Keratinocyte (primary cell): ENCODE measurements at regions not wholly inside any gene's neighbourhood (a gene's known extent, or its start where the extent isn't known, plus 50 kb on each side); places are given as distances from the start of the nearest gene placed in this dataset.

Experiments used
- DNase-seq: peaks from one replicate; pipeline ENCODE4 v3.0.0-alpha.2; 2011; ENCODE audit warnings: low read depth, missing footprints, low spot score
- FAIRE-seq: peaks from 2 replicates; lab custom pipeline; 2011; peaks lifted over from hg19 to GRCh38; lab: Jason Lieb, UNC
- H2AFZ ChIP-seq: 2 replicates; pipeline ENCODE4 v1.6.0; 2012; ENCODE audit warnings: low read length, control low read depth, inconsistent platforms; ENCODE audit not compliant: control insufficient read depth
- H3K27ac ChIP-seq: 2 replicates; pipeline ENCODE4 v1.5.1; 2011; ENCODE audit warnings: low read length; ENCODE audit not compliant: control insufficient read depth, insufficient read depth
- H3K27me3 ChIP-seq: 3 replicates; pipeline ENCODE4 v1.6.0; 2011; ENCODE audit warnings: low read length; ENCODE audit not compliant: control insufficient read depth, insufficient read depth; ENCODE audit errors: extremely low read depth
- H3K36me3 ChIP-seq, 2 experiments: 2 replicates in 1 of 2; 3 replicates in 1 of 2; pipeline ENCODE4 v1.5.1; 2011; ENCODE audit warnings: low read length in 2 of 2, mild to moderate bottlenecking in 1 of 2; ENCODE audit not compliant: control insufficient read depth in 2 of 2, insufficient read depth in 2 of 2; ENCODE audit errors: extremely low read depth in 1 of 2
- H3K4me1 ChIP-seq: 3 replicates; pipeline ENCODE4 v1.5.1; 2011; ENCODE audit warnings: low read length; ENCODE audit not compliant: control insufficient read depth, insufficient read depth; ENCODE audit errors: extremely low read depth
- H3K4me2 ChIP-seq: 3 replicates; pipeline ENCODE4 v1.6.0; 2011; ENCODE audit warnings: low read depth, low read length; ENCODE audit not compliant: control insufficient read depth, insufficient read depth; ENCODE audit errors: extremely low read depth
- H3K4me3 ChIP-seq, 3 experiments: fragments of 200-600 bp in 1 of 3; sonication (generic) in 1 of 3; 2 replicates in 2 of 3; 3 replicates in 1 of 3; pipeline ENCODE4 v1.5.1; 2011 to 2016; ENCODE audit warnings: low read length in 3 of 3, mild to moderate bottlenecking in 3 of 3, control low read depth in 2 of 3, inconsistent platforms in 1 of 3, low read depth in 1 of 3, mixed read lengths in 1 of 3, mixed run types in 1 of 3, moderate library complexity in 1 of 3; ENCODE audit not compliant: control insufficient read depth in 2 of 3, insufficient read depth in 2 of 3; ENCODE audit errors: extremely low read depth in 1 of 3
- H3K79me2 ChIP-seq: 2 replicates; pipeline ENCODE4 v1.6.0; 2012; ENCODE audit warnings: low read length; ENCODE audit not compliant: control insufficient read depth, insufficient read depth
- H3K9ac ChIP-seq: 3 replicates; pipeline ENCODE4 v1.6.0; 2011; ENCODE audit warnings: low read length; ENCODE audit not compliant: control insufficient read depth, insufficient read depth; ENCODE audit errors: extremely low read depth
- H3K9me1 ChIP-seq: 3 replicates; pipeline ENCODE4 v1.6.0; 2011; ENCODE audit warnings: low read length; ENCODE audit not compliant: control insufficient read depth, insufficient read depth; ENCODE audit errors: extremely low read depth
- H3K9me3 ChIP-seq: 2 replicates; pipeline ENCODE4 v1.5.1; 2012; ENCODE audit warnings: low read depth, low read length; ENCODE audit not compliant: control insufficient read depth
- H4K20me1 ChIP-seq: 3 replicates; pipeline ENCODE4 v1.6.0; 2011; ENCODE audit warnings: low read length; ENCODE audit not compliant: control insufficient read depth, insufficient read depth; ENCODE audit errors: extremely low read depth
- CTCF ChIP-seq, 3 experiments: IDR thresholded peaks in 1 of 3; conservative IDR thresholded peaks in 1 of 3; optimal IDR thresholded peaks in 1 of 3; 2 replicates in 2 of 3; 3 replicates in 1 of 3; pipeline versions ENCODE3 to v1.5.1; 2011; ENCODE audit warnings: low read length in 3 of 3, mild to moderate bottlenecking in 3 of 3, moderate library complexity in 2 of 3, control low read depth in 1 of 3, inconsistent platforms in 1 of 3; ENCODE audit not compliant: insufficient read depth in 2 of 3; ENCODE audit errors: extremely low read depth in 1 of 3
- EZH2 ChIP-seq: IDR thresholded peaks from one replicate; pipeline ENCODE4 v1.6.1; 2012; ENCODE audit warnings: inconsistent platforms, mild to moderate bottlenecking, low read length, moderate library complexity
- dilution Hi-C: fragments of 300-500 bp; cut with MboI; formaldehyde crosslinking; loops from one replicate; pipeline ENCODE4 v1.7.0; 2020; ENCODE audit warnings: low sequenced_read_pairs; ENCODE audit not compliant: extremely low pct_ligation_motif_present

GRCh38 chr7:136370137-136370536, 393.0 kb upstream of the MTPN start:
- H3K4me3 ChIP-seq = no peak overlapping the region
- TF ChIP-seq EZH2 (no peak), CTCF (optimal IDR thresholded peaks at IDR 0.05 in 1 of 3, IDR thresholded peaks at IDR 0.05 in 1 of 3, conservative IDR thresholded peaks at IDR 0.05 in 1 of 3; ENCODE audit: extremely low read depth in 1 of 3, insufficient read depth in 2 of 3, low read length in 3 of 3) (no peak)
- dilution Hi-C loops = no loop called here
- FAIRE-seq (no peak), DNase-seq (no peak)
- H2AFZ ChIP-seq = no peak overlapping the region
- no peaks in the 10 kb centered on the region for H3K79me2 ChIP-seq
- H3K36me3 ChIP-seq = no peaks in the 10 kb centered on the region
- H3K4me2 ChIP-seq = no peak overlapping the region
- no peaks in the 10 kb centered on the region for H4K20me1 ChIP-seq
- H3K4me1 ChIP-seq = no peaks in the 10 kb centered on the region
- H3K9me1 ChIP-seq = no peaks in the 10 kb centered on the region
- no peak overlapping the region for H3K27ac ChIP-seq
- no peak overlapping the region for H3K9ac ChIP-seq
- H3K27me3 ChIP-seq = no peaks in the 10 kb centered on the region
- H3K9me3 ChIP-seq = no peaks in the 10 kb centered on the region

GRCh38 chr7:136369225-136369624, 392.1 kb upstream of the MTPN start:
- no peak overlapping the region for H3K27ac ChIP-seq
- DNase-seq (no peak), FAIRE-seq (no peak)
- H3K36me3 ChIP-seq = no peaks in the 10 kb centered on the region
- H4K20me1 ChIP-seq = no peaks in the 10 kb centered on the region
- no peak overlapping the region for H2AFZ ChIP-seq
- H3K4me2 ChIP-seq = no peak overlapping the region
- H3K9me1 ChIP-seq = no peaks in the 10 kb centered on the region
- H3K4me1 ChIP-seq = no peaks in the 10 kb centered on the region
- H3K4me3 ChIP-seq = no peak overlapping the region
- no peaks in the 10 kb centered on the region for H3K9me3 ChIP-seq
- H3K79me2 ChIP-seq = no peaks in the 10 kb centered on the region
- no peak overlapping the region for H3K9ac ChIP-seq
- H3K27me3 ChIP-seq = no peaks in the 10 kb centered on the region
- TF ChIP-seq EZH2 (no peak), CTCF (optimal IDR thresholded peaks at IDR 0.05 in 1 of 3, IDR thresholded peaks at IDR 0.05 in 1 of 3, conservative IDR thresholded peaks at IDR 0.05 in 1 of 3; ENCODE audit: extremely low read depth in 1 of 3, insufficient read depth in 2 of 3, low read length in 3 of 3) (no peak)
- dilution Hi-C loops = no loop called here
